ENCODE measurements at regions not wholly inside any gene's neighbourhood (a gene's known extent, or its start where the extent isn't known, plus 50 kb on each side); places are given as distances from the start of the nearest gene placed in this dataset.

DNA sequence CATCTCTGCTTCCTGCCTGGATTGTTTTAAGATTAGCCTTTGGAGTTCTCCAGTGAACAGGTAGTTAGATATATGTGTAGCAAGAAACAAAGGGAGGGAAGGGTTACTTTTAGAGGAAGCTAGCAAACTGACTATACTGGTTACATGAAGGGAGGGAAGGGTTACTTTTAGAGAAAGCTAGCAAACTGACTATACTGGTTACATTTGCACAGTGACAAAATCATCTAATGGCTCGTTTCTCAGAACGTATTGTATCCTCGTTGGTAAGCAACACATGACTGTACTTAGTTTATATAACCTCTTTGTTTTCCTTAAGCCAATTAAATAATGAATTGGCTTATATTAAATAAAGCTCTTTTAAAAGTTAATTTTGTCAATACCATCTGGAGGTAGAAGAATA, 540.9 kb downstream of the EPM2A start:
- Mint-ChIP-seq H3K36me3 (ENCODE audit: low read depth, unreplicated experiment) (no peaks in the 10 kb centered on the region), H3K4me1 (ENCODE audit: unreplicated experiment) (no peaks in the 10 kb centered on the region), H3K9me3 (ENCODE audit: unreplicated experiment) (no peaks in the 10 kb centered on the region), H3K27ac (ENCODE audit: unreplicated experiment) (no peak overlapping the region), H3K4me3 (ENCODE audit: unreplicated experiment) (no peak overlapping the region), H3K27me3 (ENCODE audit: unreplicated experiment) (no peaks in the 10 kb centered on the region)
- TF ChIP-seq, protein P1, sequence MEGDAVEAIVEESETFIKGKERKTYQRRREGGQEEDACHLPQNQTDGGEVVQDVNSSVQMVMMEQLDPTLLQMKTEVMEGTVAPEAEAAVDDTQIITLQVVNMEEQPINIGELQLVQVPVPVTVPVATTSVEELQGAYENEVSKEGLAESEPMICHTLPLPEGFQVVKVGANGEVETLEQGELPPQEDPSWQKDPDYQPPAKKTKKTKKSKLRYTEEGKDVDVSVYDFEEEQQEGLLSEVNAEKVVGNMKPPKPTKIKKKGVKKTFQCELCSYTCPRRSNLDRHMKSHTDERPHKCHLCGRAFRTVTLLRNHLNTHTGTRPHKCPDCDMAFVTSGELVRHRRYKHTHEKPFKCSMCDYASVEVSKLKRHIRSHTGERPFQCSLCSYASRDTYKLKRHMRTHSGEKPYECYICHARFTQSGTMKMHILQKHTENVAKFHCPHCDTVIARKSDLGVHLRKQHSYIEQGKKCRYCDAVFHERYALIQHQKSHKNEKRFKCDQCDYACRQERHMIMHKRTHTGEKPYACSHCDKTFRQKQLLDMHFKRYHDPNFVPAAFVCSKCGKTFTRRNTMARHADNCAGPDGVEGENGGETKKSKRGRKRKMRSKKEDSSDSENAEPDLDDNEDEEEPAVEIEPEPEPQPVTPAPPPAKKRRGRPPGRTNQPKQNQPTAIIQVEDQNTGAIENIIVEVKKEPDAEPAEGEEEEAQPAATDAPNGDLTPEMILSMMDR (IDR thresholded peaks at IDR 0.05; ENCODE audit: unreplicated experiment), result no peak
- DNase-seq (ENCODE audit: low spot score), result no peak

GRCh38 chr6:145199961-145200360, 535.4 kb downstream of the EPM2A start:
- TF ChIP-seq, protein P1 (IDR thresholded peaks at IDR 0.05; ENCODE audit: unreplicated experiment), result no peak
- DNase-seq (ENCODE audit: low spot score), result no peak
- Mint-ChIP-seq H3K36me3 (ENCODE audit: low read depth, unreplicated experiment) (no peaks in the 10 kb centered on the region), H3K9me3 (ENCODE audit: unreplicated experiment) (no peaks in the 10 kb centered on the region), H3K27me3 (ENCODE audit: unreplicated experiment) (no peaks in the 10 kb centered on the region), H3K4me3 (ENCODE audit: unreplicated experiment) (no peak overlapping the region), H3K4me1 (ENCODE audit: unreplicated experiment) (no peaks in the 10 kb centered on the region), H3K27ac (ENCODE audit: unreplicated experiment) (no peak overlapping the region)

DNA sequence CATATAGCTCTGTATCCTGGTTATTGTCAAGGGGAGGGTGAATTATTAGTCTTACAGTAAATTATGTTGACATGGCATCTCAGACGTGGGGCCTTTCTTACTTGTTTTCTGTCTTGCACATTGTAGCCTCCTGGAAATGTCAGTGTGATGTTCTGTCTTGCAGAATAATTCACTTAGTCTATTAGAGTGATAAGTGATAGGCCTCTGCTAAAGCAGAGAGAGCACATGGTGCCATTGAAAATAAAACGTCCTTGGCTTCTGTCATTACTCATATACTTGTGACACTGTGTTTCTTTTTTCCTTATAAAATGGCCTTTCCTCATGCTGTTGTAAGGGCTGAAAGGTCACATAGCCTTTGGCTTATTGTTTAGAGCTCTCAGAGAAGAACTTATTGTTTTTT, 531.0 kb downstream of the EPM2A start:
- H3K36me3 Mint-ChIP-seq (ENCODE audit: low read depth, unreplicated experiment), result no peaks in the 10 kb centered on the region
- no peaks in the 10 kb centered on the region for H3K9me3 Mint-ChIP-seq (ENCODE audit: unreplicated experiment)
- H3K27me3 Mint-ChIP-seq (ENCODE audit: unreplicated experiment), result no peaks in the 10 kb centered on the region
- no peak for DNase-seq (ENCODE audit: low spot score)
- H3K4me1 Mint-ChIP-seq (ENCODE audit: unreplicated experiment), result no peaks in the 10 kb centered on the region
- no peak overlapping the region for H3K27ac Mint-ChIP-seq (ENCODE audit: unreplicated experiment)
- no peak overlapping the region for H3K4me3 Mint-ChIP-seq (ENCODE audit: unreplicated experiment)
- TF ChIP-seq, protein P1 (IDR thresholded peaks at IDR 0.05; ENCODE audit: unreplicated experiment), result no peak

DNA sequence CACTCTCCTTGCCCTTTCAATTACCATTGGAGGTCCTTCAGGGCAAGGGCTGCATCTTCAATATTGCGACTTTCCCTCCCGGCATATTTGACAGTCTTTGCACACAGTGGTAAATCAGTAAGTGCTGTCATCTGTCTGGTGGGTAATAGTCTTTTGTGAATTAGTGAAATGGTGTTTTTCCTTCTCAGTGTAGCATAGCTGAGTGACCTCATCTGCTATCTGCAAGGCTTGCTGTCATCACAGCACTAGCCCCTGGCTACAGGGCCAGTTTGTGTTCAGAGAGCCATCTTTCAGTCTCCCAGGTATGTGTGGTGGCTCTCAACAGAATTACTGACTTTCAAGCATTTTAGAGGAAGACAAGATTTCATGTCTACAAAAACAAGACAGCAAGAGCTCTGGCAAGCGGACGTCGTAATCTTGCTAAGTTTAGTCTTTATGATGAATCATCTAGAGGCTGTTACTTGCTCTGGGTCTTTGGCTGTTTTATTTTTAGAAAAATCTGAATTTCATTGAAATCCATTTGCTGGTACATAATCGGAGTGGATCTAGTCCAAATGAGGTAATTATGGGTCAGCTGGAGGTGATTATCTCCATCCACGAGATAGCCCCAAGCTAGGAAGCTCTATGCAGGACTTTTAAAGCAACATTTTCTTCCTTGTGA, 528.9 kb downstream of the EPM2A start:
- Mint-ChIP-seq H3K36me3 (ENCODE audit: low read depth, unreplicated experiment) (no peaks in the 10 kb centered on the region), H3K27ac (ENCODE audit: unreplicated experiment) (no peak overlapping the region), H3K27me3 (ENCODE audit: unreplicated experiment) (no peaks in the 10 kb centered on the region), H3K9me3 (ENCODE audit: unreplicated experiment) (no peaks in the 10 kb centered on the region), H3K4me3 (ENCODE audit: unreplicated experiment) (no peak overlapping the region), H3K4me1 (ENCODE audit: unreplicated experiment) (no peaks in the 10 kb centered on the region)
- no peak for DNase-seq (ENCODE audit: low spot score)
- TF ChIP-seq, protein P1 (IDR thresholded peaks at IDR 0.05; ENCODE audit: unreplicated experiment), result no peak

- Mint-ChIP-seq H3K4me3 (ENCODE audit: unreplicated experiment) (no peak overlapping the region), H3K9me3 (ENCODE audit: unreplicated experiment) (no peaks in the 10 kb centered on the region), H3K36me3 (ENCODE audit: low read depth, unreplicated experiment) (no peaks in the 10 kb centered on the region), H3K27ac (ENCODE audit: unreplicated experiment) (no peak overlapping the region), H3K27me3 (ENCODE audit: unreplicated experiment) (no peaks in the 10 kb centered on the region), H3K4me1 (ENCODE audit: unreplicated experiment) (no peaks in the 10 kb centered on the region)
- no peak for DNase-seq (ENCODE audit: low spot score)
- TF ChIP-seq, protein P1 (IDR thresholded peaks at IDR 0.05; ENCODE audit: unreplicated experiment), result no peak
These were observed 526.8 kb downstream of the EPM2A start for GRCh38 chr6:145208474-145208873.

Data from endothelial cell (in vitro differentiated cells).